NCI-H2029 treated with DMSO at 0.1 percent for 48 hours (cell line): ENCODE measurements at regions not wholly inside any gene's neighbourhood (a gene's known extent, or its start where the extent isn't known, plus 50 kb on each side); places are given as distances from the start of the nearest gene placed in this dataset.

Source experiments
- DNase-seq: peaks from one replicate; lab custom pipeline; 2025; lab: John Stamatoyannopoulos, UW

DNA sequence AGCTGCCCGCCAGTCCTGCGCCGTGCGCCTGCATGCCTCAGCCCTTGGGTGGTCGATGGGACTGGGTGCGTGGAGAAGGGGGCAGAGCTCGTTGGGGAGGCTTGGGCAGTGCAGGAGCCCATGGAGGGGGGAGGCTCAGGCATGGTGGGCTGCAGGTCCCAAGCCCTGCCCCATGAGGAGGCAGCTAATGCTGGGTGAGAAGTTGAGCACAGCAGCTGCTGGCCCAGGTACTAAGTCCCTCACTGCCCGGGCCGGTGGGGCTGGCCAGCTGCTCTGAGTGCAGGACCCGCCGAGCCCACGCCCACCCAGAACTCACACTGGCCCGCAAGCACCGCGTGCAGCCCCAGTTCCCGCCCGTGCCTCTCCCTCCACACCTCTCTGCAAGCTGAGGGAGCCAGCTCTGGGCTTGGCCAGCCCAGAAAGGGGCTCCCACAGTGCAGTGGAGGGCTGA lies 764.3 kb upstream of the TYRP1 start:
- DNase-seq = no peak

DNA sequence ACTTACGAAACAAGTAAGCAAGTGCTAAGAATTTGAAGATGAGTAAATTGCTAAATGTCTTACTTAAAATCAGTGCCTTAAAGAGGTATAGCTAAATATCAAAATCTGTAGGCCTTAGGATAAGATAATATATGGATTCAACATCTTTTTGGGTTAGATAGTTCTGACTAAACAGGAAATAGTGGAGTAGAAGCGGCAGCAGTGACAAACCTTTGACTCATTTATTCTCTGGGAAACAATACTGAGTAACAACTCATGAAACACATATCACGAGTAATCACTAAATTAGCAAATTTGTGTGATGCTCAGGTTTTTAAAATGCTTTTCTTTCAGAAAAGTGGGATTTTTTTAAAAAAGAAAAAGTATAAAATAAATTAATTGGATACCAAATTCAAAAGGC lies 762.1 kb upstream of the TYRP1 start:
- no peak for DNase-seq

DNA sequence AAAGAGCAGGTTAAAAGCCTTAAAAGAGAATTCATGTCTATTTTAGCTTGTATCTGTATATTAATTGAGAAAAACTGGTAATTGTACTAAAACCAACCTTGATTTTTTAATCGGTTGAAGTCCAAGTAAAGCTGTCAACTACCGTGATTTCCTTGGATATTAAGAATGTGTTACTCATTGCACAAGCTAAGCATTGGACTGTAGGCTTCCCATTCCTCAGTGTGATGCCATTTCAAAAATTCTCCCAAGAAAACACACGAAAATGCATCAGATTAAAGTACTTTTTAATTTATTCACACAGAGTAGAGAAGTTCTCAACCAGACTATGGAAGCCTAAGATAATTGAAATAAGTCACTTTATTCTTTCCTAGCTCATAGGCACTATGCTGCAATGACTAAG lies 761.4 kb upstream of the TYRP1 start:
- DNase-seq = no peak

DNA sequence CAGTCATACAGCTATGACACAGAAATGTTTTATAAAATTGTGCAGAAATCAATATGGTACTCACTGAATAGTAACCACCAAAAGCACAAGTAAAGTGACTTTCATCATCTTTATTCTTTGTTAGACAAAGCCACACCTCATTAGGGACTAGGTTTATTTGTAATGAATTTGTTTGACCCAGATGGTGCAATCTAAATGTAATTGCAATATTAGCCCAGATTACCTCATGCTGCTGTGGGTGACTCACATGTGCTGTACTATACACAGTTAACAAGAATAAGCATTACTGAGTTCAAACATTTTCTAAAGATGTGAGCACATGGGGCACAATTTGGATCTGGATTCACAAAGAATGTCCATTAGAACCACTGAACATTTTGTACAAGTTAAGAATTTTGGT lies 759.3 kb upstream of the TYRP1 start:
- no peak for DNase-seq

DNA sequence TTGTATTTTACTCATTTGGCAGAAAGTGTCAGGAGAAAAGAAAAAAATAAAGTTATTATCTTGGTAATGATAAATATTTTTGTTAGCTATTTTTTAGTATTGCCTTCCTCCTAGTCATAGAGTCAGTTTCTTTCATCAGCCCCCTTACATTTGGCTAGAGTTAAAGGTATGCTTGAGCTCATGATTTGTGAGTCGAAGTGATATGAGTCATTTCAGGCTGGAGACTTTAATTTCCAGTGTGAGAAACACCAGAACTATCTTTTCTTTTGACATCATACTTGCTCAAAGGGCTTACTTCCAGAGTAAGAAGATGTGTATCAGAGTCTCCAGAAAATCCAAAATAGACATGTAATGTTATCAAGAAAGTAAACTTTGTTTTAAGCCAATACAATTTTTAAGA lies 746.7 kb upstream of the TYRP1 start:
- DNase-seq = no peak

DNA sequence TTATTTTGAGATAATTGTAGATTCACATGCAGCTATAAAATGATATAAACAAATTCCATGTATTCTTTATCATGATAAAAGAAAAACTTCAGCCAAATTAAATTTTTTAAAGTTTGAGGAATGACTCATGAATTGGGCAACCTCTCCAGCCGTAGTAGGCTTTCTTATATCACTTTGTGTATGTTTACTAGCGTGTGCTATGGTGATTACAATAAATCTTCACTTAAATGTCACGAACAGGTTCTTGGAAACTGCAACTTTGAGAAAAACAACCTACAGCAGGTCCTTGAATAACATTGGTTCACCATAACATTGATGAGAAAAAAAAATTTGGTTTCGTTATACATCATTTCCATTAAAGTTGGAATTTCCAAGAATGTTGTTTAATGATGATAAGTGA lies 730.9 kb upstream of the TYRP1 start:
- no peak for DNase-seq

DNA sequence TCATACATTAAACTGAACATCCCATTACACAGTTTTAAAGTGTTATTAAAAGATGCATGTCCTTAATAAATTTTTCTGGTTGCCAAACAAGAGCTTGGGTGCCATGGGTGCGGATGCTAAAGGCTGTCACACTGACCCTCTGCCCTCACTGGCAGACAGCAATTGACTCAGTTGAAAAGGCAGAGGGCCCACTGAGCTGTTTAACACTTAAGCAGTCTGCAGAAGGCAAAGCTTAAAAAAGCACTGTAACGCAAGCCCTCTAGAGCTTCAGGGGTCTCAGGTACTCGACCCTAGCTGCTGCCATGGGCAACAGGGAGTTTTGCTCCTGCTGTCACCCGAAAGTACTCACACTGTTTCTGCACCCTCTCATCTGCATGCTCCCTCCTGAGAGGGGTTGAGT lies 726.4 kb upstream of the TYRP1 start:
- no peak for DNase-seq

DNA sequence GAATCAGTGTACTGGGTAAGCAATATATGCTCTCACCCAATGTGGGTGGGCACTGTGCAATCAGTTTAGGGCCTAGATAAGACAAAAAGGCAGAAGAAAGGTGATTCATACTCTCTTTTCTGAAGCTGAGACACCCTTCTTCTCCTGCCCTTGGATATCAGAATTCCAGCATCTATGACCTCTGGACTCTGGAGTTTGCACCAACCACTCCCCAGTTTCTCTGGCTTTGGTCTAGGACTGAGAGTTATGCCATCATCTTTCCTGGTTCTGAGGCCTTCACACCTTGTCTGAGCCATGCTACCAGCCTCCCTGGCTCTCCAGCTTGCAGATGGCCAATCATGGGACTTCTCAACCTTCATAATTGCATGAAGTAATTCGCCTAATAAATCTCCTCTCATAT lies 724.6 kb upstream of the TYRP1 start:
- DNase-seq = no peak

DNA sequence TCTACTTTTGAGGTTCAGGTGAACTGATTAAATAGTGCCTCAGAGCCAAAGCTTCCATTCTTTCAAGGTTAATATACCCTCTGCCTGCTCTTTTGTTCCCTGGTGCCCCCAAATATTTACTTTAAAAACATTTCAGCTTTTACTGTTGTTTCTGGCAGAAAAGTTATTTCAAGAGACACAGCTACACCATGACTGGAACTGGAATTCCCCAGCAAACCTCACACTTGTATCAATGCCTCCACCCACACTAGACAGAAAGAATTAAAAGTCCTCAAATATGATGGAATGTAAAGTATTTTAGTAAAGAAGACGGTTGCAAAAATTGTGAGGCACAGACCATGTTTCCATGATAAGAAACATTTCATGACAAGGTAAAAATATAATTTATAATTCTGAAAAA lies 720.2 kb upstream of the TYRP1 start:
- DNase-seq = no peak

DNA sequence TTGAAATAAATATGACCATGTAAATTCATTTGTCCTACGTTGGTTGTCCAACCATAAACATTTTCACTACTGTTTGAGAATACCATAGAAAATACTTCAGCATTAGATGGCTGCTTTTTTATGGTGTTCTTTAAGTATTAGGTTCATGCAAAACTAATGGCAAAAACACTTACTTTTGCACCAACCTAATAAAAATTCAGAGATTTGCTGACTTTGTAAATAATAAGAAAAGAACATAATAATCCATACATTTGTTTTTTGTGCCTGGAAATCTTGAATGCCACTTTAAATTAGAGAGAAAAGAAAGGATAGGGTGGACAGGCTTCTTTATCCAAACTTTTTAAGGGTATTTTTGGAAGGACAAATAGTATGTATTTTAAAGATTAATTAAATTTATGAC lies 719.7 kb upstream of the TYRP1 start:
- no peak for DNase-seq

DNA sequence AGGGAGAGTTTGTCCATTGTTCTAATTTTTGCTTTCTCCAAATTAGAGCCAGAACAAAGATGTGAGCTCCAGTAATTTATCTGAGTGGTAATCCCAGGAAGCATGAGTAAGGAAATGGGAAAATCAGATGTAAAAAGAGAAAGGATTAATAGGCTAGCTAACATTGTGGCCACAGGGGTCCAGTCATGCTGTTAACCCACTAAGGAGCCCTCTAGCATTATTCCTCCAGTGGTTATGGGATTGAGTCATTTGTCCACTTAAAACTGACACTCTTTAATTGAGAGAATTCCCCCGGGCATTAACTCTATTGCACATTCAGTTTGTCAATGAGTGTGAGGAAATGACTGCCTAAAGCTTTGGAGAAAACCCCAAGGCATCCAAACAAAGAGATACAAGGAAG lies 700.3 kb upstream of the TYRP1 start:
- DNase-seq = no peak

DNA sequence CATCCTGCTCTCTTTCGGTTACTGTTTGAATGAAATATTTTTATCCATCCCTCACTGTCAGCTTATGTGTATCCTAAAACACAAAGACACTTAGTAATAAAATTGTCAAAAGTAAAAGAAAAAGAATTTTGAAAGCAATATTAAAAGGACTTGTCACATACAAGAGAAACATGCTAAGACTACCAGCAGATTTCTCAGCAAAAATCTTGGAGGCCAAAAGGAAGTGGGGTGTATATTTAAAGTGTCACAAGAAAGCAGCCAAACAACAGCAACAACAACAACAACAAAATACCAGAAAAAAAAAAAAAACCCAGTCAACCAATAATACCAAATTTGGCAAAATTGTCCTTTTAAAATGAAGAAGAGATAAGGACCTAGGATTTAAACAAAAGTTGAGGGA lies 678.7 kb upstream of the TYRP1 start:
- DNase-seq = no peak

DNA sequence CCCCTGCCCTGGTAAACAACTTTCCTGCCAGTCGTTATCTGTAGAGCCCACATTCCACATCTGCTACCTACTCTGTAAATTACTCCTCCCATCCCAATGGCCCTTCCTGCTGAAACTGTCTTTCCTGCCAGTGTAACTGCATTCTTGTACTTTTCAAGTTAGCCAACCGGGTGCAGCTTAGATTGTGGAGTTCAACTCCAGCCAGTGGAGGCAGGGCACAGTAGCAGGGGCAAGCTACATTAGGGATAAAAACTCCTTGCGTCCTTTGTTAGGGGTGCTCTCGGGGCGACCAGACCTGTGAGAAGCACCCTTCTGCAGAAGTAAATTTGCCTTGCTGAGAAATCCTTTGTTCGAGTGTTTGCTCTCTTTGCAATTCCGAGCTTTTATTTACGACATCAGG lies 639.0 kb upstream of the TYRP1 start:
- DNase-seq = no peak

DNA sequence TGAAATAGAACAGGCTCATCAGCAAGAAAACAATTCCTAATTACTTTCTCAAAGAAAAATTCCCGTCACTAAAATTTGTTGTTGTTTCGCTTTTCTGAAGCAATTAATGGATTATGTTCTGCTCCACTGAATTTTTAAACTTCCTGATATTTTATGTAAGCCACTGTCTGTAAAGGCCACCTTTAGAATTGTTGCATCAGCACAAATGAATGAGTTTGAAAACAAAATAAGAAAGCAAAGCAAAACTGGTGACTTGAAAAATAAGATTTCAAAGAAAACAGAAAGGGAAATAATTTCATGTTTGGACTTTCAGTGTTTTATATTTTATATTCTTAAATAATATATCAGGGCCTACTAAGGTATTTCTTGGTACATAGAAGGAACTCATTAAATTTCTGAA lies 636.3 kb upstream of the TYRP1 start:
- DNase-seq = no peak

DNA sequence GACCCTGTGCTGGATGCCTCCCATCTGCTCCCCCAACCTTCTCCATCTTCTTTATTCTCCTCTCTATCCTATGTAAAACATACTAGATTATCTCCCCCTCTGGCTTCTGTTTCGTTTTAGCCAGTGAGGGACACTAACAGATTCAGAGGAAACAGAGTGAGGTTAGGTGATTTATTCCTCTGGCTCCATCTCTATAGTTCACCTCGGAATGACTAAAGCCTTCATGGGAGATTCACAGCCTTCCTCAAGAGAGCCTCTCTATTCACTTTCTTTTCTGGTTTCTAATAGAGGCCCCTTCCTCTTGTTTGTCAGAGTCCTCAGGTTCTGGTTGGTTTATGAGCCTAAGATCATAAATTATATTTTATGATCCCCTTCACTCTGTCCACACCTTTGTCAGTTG lies 633.1 kb upstream of the TYRP1 start:
- DNase-seq = no peak

DNA sequence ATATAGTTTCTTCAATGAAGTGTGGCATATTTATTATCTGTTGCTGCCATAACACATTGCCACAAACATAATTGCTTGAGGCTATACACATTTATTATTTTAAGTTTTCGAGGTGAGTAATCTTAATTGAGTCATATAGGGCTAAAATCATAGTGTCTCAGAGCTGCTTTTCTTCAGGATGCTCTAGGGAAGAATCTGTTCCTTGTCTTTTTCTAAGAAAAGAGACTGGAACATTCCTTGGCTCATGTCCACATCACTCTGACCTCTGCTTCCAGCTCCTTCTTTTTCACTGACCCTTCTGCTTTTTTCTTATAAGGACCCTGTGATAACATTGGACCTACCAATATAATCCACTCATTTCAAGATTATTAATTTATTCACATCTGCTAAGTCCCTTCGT lies 632.4 kb upstream of the TYRP1 start:
- no peak for DNase-seq

DNA sequence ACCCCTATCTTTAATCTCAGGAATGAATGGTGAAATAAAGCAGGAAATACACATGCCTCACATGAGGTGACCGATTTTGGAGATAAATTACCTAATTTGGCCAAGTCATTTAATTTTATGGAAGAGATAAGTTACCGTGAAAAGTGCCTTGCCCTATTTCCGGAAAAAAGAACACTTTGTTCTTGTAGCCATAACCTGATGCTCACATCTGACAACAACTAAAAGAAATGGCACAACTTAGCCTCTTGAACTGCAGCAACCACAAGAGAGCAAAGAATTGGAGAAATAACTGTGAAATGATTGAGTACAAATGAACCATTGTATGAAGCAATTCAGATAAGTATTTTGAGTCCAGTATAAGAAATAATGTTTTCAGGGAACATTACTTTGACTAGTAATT lies 628.1 kb upstream of the TYRP1 start:
- DNase-seq = no peak

DNA sequence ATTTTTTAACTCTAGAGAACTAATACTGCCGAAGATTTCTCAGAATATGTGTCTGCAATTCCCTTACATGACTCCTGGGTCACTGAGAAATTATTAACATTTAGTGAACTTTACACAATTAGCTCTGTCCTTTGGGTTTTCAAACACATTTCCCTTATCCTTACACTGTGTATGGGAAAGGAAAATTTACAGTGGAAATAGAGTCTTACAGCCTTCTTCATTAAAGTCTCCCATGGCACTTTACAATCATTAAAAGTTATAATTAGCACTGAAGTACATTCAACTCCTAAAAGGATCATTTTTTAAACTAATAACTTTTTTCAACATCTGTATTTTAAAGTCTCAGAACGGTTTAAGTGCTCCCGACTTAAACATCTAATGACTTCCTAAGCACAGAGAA lies 627.5 kb upstream of the TYRP1 start:
- no peak for DNase-seq

DNA sequence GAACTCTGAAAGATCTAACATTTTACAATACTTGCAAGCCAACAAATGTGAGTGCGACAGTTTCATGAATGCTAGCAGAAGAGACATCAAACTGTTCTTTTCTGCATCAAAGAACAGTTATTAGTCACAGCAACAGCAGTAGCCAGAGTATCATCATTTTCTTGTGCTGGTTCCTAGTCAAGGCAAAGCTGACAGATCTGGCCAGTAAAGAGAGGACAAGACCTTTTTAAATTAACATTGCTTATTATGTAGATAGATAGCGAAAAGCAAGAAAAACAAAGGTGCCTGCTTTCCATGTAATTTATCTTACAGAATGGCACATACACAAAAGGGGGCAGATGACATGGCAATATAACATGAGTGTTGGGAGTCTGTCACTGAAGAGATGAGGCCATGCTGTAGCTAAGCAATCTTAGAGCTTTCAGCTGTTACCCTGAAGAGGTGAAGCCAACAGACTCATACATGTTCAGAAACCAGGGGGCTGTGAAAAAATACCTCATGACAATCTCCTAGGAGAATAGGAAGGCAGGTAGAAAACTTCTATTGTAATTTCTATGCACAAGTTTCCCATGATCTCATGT lies 626.6 kb upstream of the TYRP1 start:
- DNase-seq = no peak

DNA sequence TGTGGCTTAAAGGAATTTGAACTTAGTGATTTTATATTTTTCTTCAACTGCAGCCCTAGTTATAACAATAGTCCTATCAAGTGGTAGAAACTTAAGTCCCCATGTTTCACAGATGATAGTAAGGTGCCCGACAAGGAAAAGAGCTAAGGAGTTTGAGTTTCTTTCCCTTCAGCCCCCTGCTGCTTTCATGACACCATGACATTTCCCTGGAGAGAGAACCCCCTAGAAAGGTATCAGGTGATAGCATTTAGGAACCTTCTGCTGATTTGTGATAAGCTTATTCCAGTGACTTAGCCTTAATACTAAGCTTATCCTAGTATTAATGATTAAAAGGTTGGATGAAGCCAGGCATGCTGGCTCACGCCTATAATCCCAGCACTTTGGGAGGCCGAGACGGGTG lies 623.8 kb upstream of the TYRP1 start:
- DNase-seq = no peak

DNA sequence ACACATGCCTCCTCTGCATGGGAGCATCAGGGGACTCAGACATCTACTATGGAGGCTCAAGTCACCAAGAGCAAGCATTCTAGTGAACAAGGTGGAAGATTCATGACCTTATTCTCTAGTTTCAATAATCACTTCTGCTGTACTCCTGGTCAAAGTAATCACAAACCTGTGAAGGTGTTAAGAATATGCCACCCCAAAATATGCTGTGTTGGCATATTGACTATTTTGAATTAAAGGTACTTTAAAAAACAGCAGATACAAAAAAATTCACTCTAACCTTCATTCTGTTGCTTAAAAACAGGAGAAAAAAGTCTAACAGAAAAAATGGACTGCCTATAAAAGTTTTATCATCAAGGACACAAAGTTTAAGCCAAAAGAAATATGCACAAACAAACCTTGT lies 607.8 kb upstream of the TYRP1 start:
- no peak for DNase-seq

DNA sequence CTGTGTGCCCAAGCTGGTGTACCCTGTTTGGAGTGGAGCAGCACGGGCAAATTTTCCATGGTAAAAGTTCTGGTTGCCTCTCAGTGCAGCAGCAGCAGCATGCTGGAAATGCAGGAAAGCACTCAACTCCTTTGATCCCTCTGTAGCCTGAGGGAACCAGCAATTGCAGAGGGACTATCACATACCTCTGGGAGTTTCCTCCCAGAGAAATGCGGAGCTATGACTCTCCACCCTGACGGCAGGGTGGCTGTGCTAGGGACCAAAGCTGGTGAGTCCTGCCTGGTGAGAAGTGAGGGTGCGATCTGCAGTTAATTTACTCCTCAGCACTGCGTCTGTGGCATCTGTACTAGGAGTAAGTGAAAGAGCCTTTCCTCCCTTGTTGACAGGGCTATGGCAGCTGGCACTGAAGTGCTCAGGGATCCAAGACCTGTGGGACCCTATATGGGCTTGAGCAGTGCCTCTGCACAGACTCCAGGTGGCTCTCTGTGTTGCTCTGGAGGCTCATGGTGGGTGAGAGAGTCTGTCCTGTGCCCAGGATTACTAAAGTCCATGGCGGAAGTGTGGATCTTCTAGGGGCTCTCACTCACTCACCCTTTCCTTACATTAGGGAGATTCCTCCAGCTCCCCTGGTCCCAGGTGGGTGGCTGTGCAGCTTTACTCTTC lies 601.2 kb upstream of the TYRP1 start:
- no peak for DNase-seq

DNA sequence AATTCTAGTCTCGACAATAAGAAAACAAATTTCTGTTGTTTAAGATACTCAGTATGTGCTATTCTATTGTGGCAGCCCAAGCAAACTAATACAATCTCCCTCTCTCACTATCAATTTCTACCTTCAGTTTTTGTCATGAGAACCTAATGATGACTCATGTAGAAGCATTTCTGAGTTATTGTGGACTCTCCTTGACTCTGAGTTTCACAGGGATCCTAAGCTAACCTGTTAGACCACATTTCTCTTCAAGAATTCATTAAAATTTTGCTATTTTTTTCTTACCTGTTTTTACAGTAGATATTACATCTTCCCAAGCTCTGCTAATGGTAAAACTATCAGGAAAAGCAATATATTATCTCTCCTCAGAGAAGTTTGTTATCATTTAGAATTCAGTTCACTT lies 599.1 kb upstream of the TYRP1 start:
- no peak for DNase-seq

DNA sequence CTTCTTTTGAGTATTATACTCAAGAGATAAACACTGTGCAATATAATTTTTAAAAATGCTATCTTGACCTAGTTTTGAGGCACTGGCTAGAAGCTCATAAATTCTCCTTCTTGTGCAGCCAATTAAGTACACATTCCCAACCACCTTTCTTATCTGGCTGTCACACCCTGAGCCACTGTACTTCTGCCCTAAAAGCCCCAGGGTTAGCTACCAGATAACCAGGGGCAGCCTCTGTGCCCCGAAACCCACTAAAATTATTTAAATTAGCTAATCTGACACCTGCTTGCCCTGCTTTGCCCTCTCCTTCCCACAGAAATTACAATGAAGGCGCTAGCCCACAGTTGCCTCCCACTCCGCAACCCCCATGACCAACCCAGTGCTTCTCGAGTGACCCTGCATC lies 597.3 kb upstream of the TYRP1 start:
- no peak for DNase-seq

DNA sequence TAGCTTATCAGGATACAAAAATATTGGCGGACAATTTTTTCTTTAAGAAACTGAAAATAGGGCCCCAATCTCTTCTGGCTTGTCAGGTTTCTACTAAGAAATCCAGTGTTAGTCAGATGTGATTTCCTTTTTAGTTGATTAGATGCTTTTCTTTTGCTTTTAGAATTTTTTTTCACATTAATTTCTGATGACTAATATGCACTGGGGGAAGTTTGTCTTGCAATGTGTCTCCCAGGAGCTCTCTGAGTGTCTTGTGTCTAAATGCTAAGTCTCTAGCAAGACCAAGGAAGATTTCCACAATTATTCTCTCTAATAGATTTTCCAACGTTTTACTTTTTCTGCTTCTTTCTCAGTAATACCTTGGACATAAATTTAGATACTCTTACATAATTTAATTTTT lies 559.8 kb upstream of the TYRP1 start:
- no peak for DNase-seq
